MM.1S (cell line): ENCODE measurements at regions not wholly inside any gene's neighbourhood (a gene's known extent, or its start where the extent isn't known, plus 50 kb on each side); places are given as distances from the start of the nearest gene placed in this dataset.

Experiments used
- EZH2 ChIP-seq: fragments of 300-600 bp; sonication (generic); optimal IDR thresholded peaks from 2 replicates; pipeline ENCODE3; 2017; ENCODE audit warnings: low read depth, mild to moderate bottlenecking, antibody characterized with exemption, low read length, mixed read lengths
- EZH2phosphoT487 ChIP-seq: fragments of 300-600 bp; sonication (generic); IDR thresholded peaks from 2 replicates; pipeline ENCODE4 v1.6.1; 2018; ENCODE audit warnings: antibody characterized with exemption, low read length
- TF ChIP-seq, protein P1 (sequence below): fragments of 300-600 bp; sonication (generic); IDR thresholded peaks from 2 replicates; pipeline ENCODE4 v1.5.1; 2016; ENCODE audit warnings: antibody characterized with exemption, low read length, mixed read lengths

DNA sequence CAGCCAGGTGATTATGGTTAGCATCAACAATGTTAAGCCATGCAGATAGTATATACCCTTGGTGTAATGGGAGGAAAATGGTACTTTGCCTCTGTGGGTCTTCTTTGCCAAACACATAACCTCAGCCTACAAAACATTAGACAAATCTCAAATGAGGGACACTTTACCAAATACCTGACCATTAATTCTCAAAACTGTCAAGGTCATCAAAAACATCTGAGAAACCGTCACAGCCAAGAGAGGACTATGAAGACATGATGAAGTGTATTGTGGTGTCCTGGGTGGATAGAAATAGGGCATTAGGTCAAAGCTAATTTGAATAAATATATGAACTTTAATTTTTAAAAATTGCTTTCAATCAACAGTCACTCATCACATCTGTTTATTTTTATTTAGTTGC, 1036.1 kb downstream of the AGBL1 start:
- TF ChIP-seq, protein P1, sequence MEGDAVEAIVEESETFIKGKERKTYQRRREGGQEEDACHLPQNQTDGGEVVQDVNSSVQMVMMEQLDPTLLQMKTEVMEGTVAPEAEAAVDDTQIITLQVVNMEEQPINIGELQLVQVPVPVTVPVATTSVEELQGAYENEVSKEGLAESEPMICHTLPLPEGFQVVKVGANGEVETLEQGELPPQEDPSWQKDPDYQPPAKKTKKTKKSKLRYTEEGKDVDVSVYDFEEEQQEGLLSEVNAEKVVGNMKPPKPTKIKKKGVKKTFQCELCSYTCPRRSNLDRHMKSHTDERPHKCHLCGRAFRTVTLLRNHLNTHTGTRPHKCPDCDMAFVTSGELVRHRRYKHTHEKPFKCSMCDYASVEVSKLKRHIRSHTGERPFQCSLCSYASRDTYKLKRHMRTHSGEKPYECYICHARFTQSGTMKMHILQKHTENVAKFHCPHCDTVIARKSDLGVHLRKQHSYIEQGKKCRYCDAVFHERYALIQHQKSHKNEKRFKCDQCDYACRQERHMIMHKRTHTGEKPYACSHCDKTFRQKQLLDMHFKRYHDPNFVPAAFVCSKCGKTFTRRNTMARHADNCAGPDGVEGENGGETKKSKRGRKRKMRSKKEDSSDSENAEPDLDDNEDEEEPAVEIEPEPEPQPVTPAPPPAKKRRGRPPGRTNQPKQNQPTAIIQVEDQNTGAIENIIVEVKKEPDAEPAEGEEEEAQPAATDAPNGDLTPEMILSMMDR: no peak
- TF ChIP-seq EZH2 (no peak), EZH2phosphoT487 (no peak)
